WTC11 (cell line): ENCODE measurements at regions not wholly inside any gene's neighbourhood (a gene's known extent, or its start where the extent isn't known, plus 50 kb on each side); places are given as distances from the start of the nearest gene placed in this dataset.

ENCODE experiments used
- ATAC-seq: fragments of 200-7000 bp; cut with Tn5 transposase; 2 replicates; pipeline ENCODE4 v1.10.0; 2021; ENCODE audit warnings: mild to moderate bottlenecking, moderate library complexity
- CTCF ChIA-PET: fragments of 300-600 bp; sonication (Branson Sonifier 250); formaldehyde crosslinking; loops from one replicate; lab custom pipeline; 2021; ENCODE audit warnings: antibody characterized with exemption; lab: Charles Lee
- POLR2A ChIA-PET: fragments of 350-600 bp; sonication (Branson Sonifier 250); formaldehyde crosslinking; loops from one replicate; lab custom pipeline; 2021; ENCODE audit warnings: antibody characterized with exemption; lab: Charles Lee
- DNase-seq: peaks from one replicate; pipeline ENCODE4 v3.0.0; 2021; ENCODE audit warnings: low spot score
- H3K27ac Mint-ChIP-seq: 2 replicates; pipeline ENCODE4 v1.8.0; 2021; ENCODE audit warnings: mixed read lengths
- H3K27me3 Mint-ChIP-seq: 2 replicates; pipeline ENCODE4 v1.8.0; 2021; ENCODE audit warnings: low read depth, mild to moderate bottlenecking, moderate library complexity, mixed read lengths
- H3K36me3 Mint-ChIP-seq: 2 replicates; pipeline ENCODE4 v1.8.0; 2021; ENCODE audit warnings: mixed read lengths
- H3K4me1 Mint-ChIP-seq: 2 replicates; pipeline ENCODE4 v1.8.0; 2022; ENCODE audit warnings: mixed read lengths
- H3K4me3 Mint-ChIP-seq: 2 replicates; pipeline ENCODE4 v1.8.0; 2021; ENCODE audit warnings: mild to moderate bottlenecking, moderate library complexity, mixed read lengths
- H3K9me3 Mint-ChIP-seq: 2 replicates; pipeline ENCODE4 v1.8.0; 2021; ENCODE audit warnings: mixed read lengths
- ATF1 ChIP-seq: sonication (generic); formaldehyde crosslinking; IDR thresholded peaks from 2 replicates; pipeline ENCODE4 v1.8.1; 2023; ENCODE audit warnings: mild to moderate bottlenecking, moderate library complexity, missing genetic modification reagents
- E2F1 ChIP-seq: sonication (generic); formaldehyde crosslinking; IDR thresholded peaks from 2 replicates; pipeline ENCODE4 v1.8.0; 2022; ENCODE audit warnings: mild to moderate bottlenecking, missing genetic modification reagents
- E2F5 ChIP-seq: sonication (generic); formaldehyde crosslinking; IDR thresholded peaks from 2 replicates; pipeline ENCODE4 v1.8.1; 2022; ENCODE audit warnings: mild to moderate bottlenecking, moderate library complexity, missing genetic modification reagents
- ELF4 ChIP-seq: sonication (generic); formaldehyde crosslinking; IDR thresholded peaks from 2 replicates; pipeline ENCODE4 v1.8.1; 2022; ENCODE audit warnings: low read depth, mild to moderate bottlenecking, moderate library complexity, missing genetic modification reagents
- ERG ChIP-seq: fragments of 250-450 bp; sonication (Bioruptor Pico); IDR thresholded peaks from 2 replicates; pipeline ENCODE4 v1.8.0; 2021; ENCODE audit warnings: mild to moderate bottlenecking
- GRHL2 ChIP-seq: fragments of 250-450 bp; sonication (Bioruptor Pico); IDR thresholded peaks from 2 replicates; pipeline ENCODE4 v1.8.0; 2022; ENCODE audit warnings: mild to moderate bottlenecking, moderate library complexity; ENCODE audit not compliant: insufficient replicate concordance, severe bottlenecking
- KAT7 ChIP-seq: sonication (generic); formaldehyde crosslinking; IDR thresholded peaks from 2 replicates; pipeline ENCODE4 v1.8.1; 2023; ENCODE audit warnings: missing genetic modification reagents, mild to moderate bottlenecking, borderline replicate concordance
- OVOL2 ChIP-seq: fragments of 250-450 bp; sonication (Bioruptor Pico); IDR thresholded peaks from 2 replicates; pipeline ENCODE4 v1.9.0; 2021; ENCODE audit warnings: mild to moderate bottlenecking, borderline replicate concordance
- USF1 ChIP-seq: sonication (generic); formaldehyde crosslinking; IDR thresholded peaks from 2 replicates; pipeline ENCODE4 v1.8.0; 2022; ENCODE audit warnings: mild to moderate bottlenecking, missing genetic modification reagents
- ZNF138 ChIP-seq: sonication (generic); formaldehyde crosslinking; conservative IDR thresholded peaks from 2 replicates; pipeline ENCODE4 v1.8.1; 2022; ENCODE audit warnings: mild to moderate bottlenecking, moderate library complexity, missing genetic modification reagents
- ZNF219 ChIP-seq: sonication (generic); formaldehyde crosslinking; IDR thresholded peaks from 2 replicates; pipeline ENCODE4 v1.8.0; 2023; ENCODE audit warnings: missing genetic modification reagents, mild to moderate bottlenecking, borderline replicate concordance
- ZNF425 ChIP-seq: fragments of 250-450 bp; sonication (Bioruptor Pico); conservative IDR thresholded peaks from 2 replicates; pipeline ENCODE4 v1.9.0; 2021; ENCODE audit warnings: mild to moderate bottlenecking
- ZNF532 ChIP-seq: fragments of 250-450 bp; sonication (Bioruptor Pico); IDR thresholded peaks from 2 replicates; pipeline ENCODE4 v1.9.0; 2021; ENCODE audit warnings: mild to moderate bottlenecking, borderline replicate concordance

- TF ChIP-seq ZNF219, result no peak
Observed at GRCh38 chr6:76892542-76892941, 570.7 kb downstream of the HTR1B start (continued).

- peaks cover 25% of the 10 kb centered on the region for H3K9me3 Mint-ChIP-seq
- ATAC-seq (no peak), DNase-seq (no peak)
- H3K4me1 Mint-ChIP-seq, result peaks cover 5% of the 10 kb centered on the region
- no peak overlapping the region for H3K27ac Mint-ChIP-seq
- TF ChIP-seq USF1 (CRISPR knock-in tag), result no peak
- no peak overlapping the region for H3K4me3 Mint-ChIP-seq
- CTCF ChIA-PET, result interaction anchor here (1.5 kb wide), 1 partner anchor 12 kb away, joined by 4 read pairs; no protein-coding TSS in a partner anchor
- H3K27me3 Mint-ChIP-seq, result no peaks in the 10 kb centered on the region
- POLR2A ChIA-PET, result no interaction called here
- H3K36me3 Mint-ChIP-seq, result peaks cover 10% of the 10 kb centered on the region
Observed at GRCh38 chr6:76888351-76888750, 574.9 kb downstream of the HTR1B start.

GRCh38 chr6:76886900-76887299 is 576.4 kb downstream of the HTR1B start:
- H3K27me3 Mint-ChIP-seq, result no peaks in the 10 kb centered on the region
- peaks cover 5% of the 10 kb centered on the region for H3K4me1 Mint-ChIP-seq
- H3K27ac Mint-ChIP-seq, result no peak overlapping the region
- POLR2A ChIA-PET, result no interaction called here
- ATAC-seq, result no peak
- 0 out of 2 replicates have a peak, but pooled peaks cover 3% of the 10 kb centered on the region for H3K36me3 Mint-ChIP-seq
- H3K9me3 Mint-ChIP-seq, result peaks cover 14% of the 10 kb centered on the region
- no peak for TF ChIP-seq ATF1 (CRISPR knock-in tag)
- TF ChIP-seq, all 79 proteins: peak for 0
- H3K4me3 Mint-ChIP-seq, result no peak overlapping the region
- DNase-seq, result no peak
- CTCF ChIA-PET, result no interaction called here

GRCh38 chr6:76885861-76886301 is 577.4 kb downstream of the HTR1B start:
- peaks cover 20% of the 10 kb centered on the region for H3K9me3 Mint-ChIP-seq
- peaks cover 3% of the 10 kb centered on the region; the same call in 1 of the 2 replicates for H3K27me3 Mint-ChIP-seq
- H3K36me3 Mint-ChIP-seq, result peaks cover 7% of the 10 kb centered on the region
- DNase-seq, result no peak
- TF ChIP-seq ZNF138 (CRISPR knock-in tag), result no peak
- TF ChIP-seq ZNF532, result no peak
- TF ChIP-seq ELF4 (CRISPR knock-in tag), result no peak
- TF ChIP-seq GRHL2 (CRISPR knock-in tag), result no peak
- TF ChIP-seq, all 79 proteins: peak for 0
- H3K27ac Mint-ChIP-seq, result no peak overlapping the region
- ChIA-PET POLR2A (no interaction called here), CTCF (no interaction called here)
- H3K4me3 Mint-ChIP-seq, result no peak overlapping the region
- peaks cover 5% of the 10 kb centered on the region for H3K4me1 Mint-ChIP-seq
- no peak for ATAC-seq

- Mint-ChIP-seq H3K36me3 (peaks cover 4% of the 10 kb centered on the region), H3K27me3 (peaks cover 3% of the 10 kb centered on the region; the same call in 1 of the 2 replicates), H3K4me3 (no peak overlapping the region), H3K9me3 (peaks cover 14% of the 10 kb centered on the region), H3K4me1 (peaks cover 5% of the 10 kb centered on the region), H3K27ac (no peak overlapping the region)
- no peak for ATAC-seq
- ChIA-PET POLR2A (no interaction called here), CTCF (no interaction called here)
- no peak for DNase-seq
- no peak for TF ChIP-seq KAT7 (CRISPR knock-in tag)
- TF ChIP-seq E2F5 (CRISPR knock-in tag), result no peak
- TF ChIP-seq ERG (CRISPR knock-in tag), result no peak
- no peak for TF ChIP-seq ATF1 (CRISPR knock-in tag)
- TF ChIP-seq E2F1 (CRISPR knock-in tag), result no peak
- no peak for TF ChIP-seq OVOL2 (CRISPR knock-in tag)
- no peak for TF ChIP-seq ZNF425 (CRISPR knock-in tag)
Observed at GRCh38 chr6:76881414-76881813, 581.9 kb downstream of the HTR1B start.
